GM12878 (cell line): ENCODE measurements at regions not wholly inside any gene's neighbourhood (a gene's known extent, or its start where the extent isn't known, plus 50 kb on each side); places are given as distances from the start of the nearest gene placed in this dataset.

Source experiments
- ATAC-seq: fragments of 200-7000 bp; cut with Tn5 transposase; 3 replicates; pipeline ENCODE4 v1.9.1; 2020; ENCODE audit warnings: mild to moderate bottlenecking, moderate library complexity
- BruUV-seq: library from RNA; stranded (reverse); fragments of 400-500 nt; replicated peaks from 2 replicates; lab custom pipeline; 2021; lab: Mats Ljungman, UMichigan
- CTCF ChIA-PET: fragments of 300-600 bp; sonication (Branson Sonifier 250); formaldehyde crosslinking; extraction: SDS; loops from one replicate; lab custom pipeline; 2021; ENCODE audit warnings: inconsistent platforms; lab: Yijun Ruan, JAX
- POLR2A ChIA-PET: fragments of 350-600 bp; formaldehyde crosslinking; extraction: SDS; loops from one replicate; lab custom pipeline; 2021; ENCODE audit warnings: inconsistent platforms; lab: Charles Lee
- RAD21 ChIA-PET: fragments of 300-600 bp; sonication (Branson Sonifier 250); formaldehyde crosslinking; loops from one replicate; lab custom pipeline; 2023; ENCODE audit warnings: antibody characterized with exemption; ENCODE audit not compliant: unreplicated experiment; lab: Charles Lee
- SMC1A ChIA-PET: fragments of 300-600 bp; sonication (Branson Sonifier 250); formaldehyde crosslinking; loops from one replicate; lab custom pipeline; 2023; ENCODE audit not compliant: unreplicated experiment, uncharacterized antibody; lab: Charles Lee
- DNase-seq: peaks from one replicate; pipeline ENCODE4 v3.0.0-alpha.2; 2011; ENCODE audit warnings: low read depth, low spot score
- FAIRE-seq: peaks from 3 replicates; lab custom pipeline; 2011; peaks lifted over from hg19 to GRCh38; lab: Jason Lieb, UNC
- H2AFZ ChIP-seq: 2 replicates; pipeline ENCODE4 v1.6.0; 2011; ENCODE audit warnings: low read depth, low read length, control low read depth; ENCODE audit not compliant: control insufficient read depth
- H3K27ac ChIP-seq: 2 replicates; pipeline ENCODE4 v1.5.1; 2011; ENCODE audit warnings: control low read depth; ENCODE audit not compliant: control insufficient read depth, insufficient read depth
- H3K27me3 ChIP-seq, 2 experiments: replicated peaks in 1 of 2; 2 replicates each; pipeline versions ENCODE4 v1.6.0 to v1.6.1; 2011; ENCODE audit warnings: low read length in 1 of 2; ENCODE audit not compliant: control insufficient read depth in 2 of 2, insufficient read depth in 2 of 2
- H3K36me3 ChIP-seq, 2 experiments: 2 replicates each; pipeline ENCODE4 v1.5.1; 2011; ENCODE audit warnings: low read length in 1 of 2; ENCODE audit not compliant: control insufficient read depth in 2 of 2, insufficient read depth in 2 of 2
- H3K4me1 ChIP-seq: 2 replicates; pipeline ENCODE4 v1.6.1; 2011; ENCODE audit warnings: mild to moderate bottlenecking, low read length, moderate library complexity, mixed read lengths; ENCODE audit not compliant: control insufficient read depth, insufficient read depth
- H3K4me2 ChIP-seq: 2 replicates; pipeline ENCODE4 v1.6.0; 2011; ENCODE audit warnings: control low read depth; ENCODE audit not compliant: control insufficient read depth, insufficient read depth
- H3K4me3 ChIP-seq: fragments of 200-600 bp; sonication (generic); 2 replicates; pipeline ENCODE4 v1.5.1; 2016
- H3K79me2 ChIP-seq: 2 replicates; pipeline ENCODE4 v1.6.0; 2011; ENCODE audit warnings: low read length; ENCODE audit not compliant: control insufficient read depth, insufficient read depth
- H3K9ac ChIP-seq: 2 replicates; pipeline ENCODE4 v1.8.0; 2011; ENCODE audit warnings: low read length, control low read depth, mixed read lengths; ENCODE audit not compliant: control insufficient read depth, insufficient read depth
- H3K9me3 ChIP-seq: replicated peaks from 3 replicates; pipeline ENCODE4 v1.5.1; 2011; ENCODE audit warnings: mild to moderate bottlenecking, low read length; ENCODE audit not compliant: control insufficient read depth, insufficient read depth
- H4K20me1 ChIP-seq: 2 replicates; pipeline ENCODE4 v1.6.0; 2011; ENCODE audit not compliant: control insufficient read depth, insufficient read depth
- MYB ChIP-seq: fragments of 150-350 bp; IDR thresholded peaks from 2 replicates; pipeline ENCODE4 v1.6.1; 2014; ENCODE audit warnings: mild to moderate bottlenecking, low read depth, low read length, borderline replicate concordance
- RAD21 ChIP-seq: IDR thresholded peaks from 2 replicates; pipeline ENCODE4 v1.6.1; 2011; ENCODE audit warnings: mild to moderate bottlenecking, low read depth, low read length, moderate library complexity; ENCODE audit not compliant: insufficient read depth
- RB1 ChIP-seq: fragments of 450-650 bp; formaldehyde crosslinking; IDR thresholded peaks from 2 replicates; pipeline ENCODE4 v1.6.1; 2017; ENCODE audit warnings: mild to moderate bottlenecking, borderline replicate concordance
- SIN3A ChIP-seq: IDR thresholded peaks from 2 replicates; pipeline ENCODE4 v1.6.1; 2012; ENCODE audit warnings: low read depth, low read length, improper control_type of control experiment
- SMC3 ChIP-seq: IDR thresholded peaks from 2 replicates; pipeline ENCODE4 v1.6.1; 2011; ENCODE audit warnings: low read length, improper control_type of control experiment, borderline replicate concordance
- STAT3 ChIP-seq: IDR thresholded peaks from 2 replicates; pipeline ENCODE4 v1.6.1; 2011; ENCODE audit warnings: low read depth, low read length, improper control_type of control experiment
- TCF3 ChIP-seq: IDR thresholded peaks from 2 replicates; pipeline ENCODE4 v1.6.1; 2012; ENCODE audit warnings: low read depth, mild to moderate bottlenecking, low read length, borderline replicate concordance; ENCODE audit not compliant: insufficient read depth
- YY1 ChIP-seq: IDR thresholded peaks from 2 replicates; pipeline ENCODE4 v1.6.1; 2011; ENCODE audit warnings: low read depth, mild to moderate bottlenecking, low read length
- WGBS: methylation state at CpG from one replicate; pipeline ENCODE4 v1.1.6; 2016; ENCODE audit warnings: low lambda C conversion rate; ENCODE audit not compliant: insufficient replicate concordance, insufficient coverage; ENCODE audit errors: missing lambda C conversion rate; 5-methylcytosine and 5-hydroxymethylcytosine counted together
- in situ Hi-C: fragments of 300-500 bp; cut with MboI; formaldehyde crosslinking; loops from 9 replicates; pipeline ENCODE4 v1.14.3; 2018; ENCODE audit warnings: mixed read lengths
- intact Hi-C: fragments of 100-400 bp; cut with micrococcal nuclease; formaldehyde crosslinking; loops from one replicate; pipeline ENCODE4 v1.14.2; 2022; ENCODE audit not compliant: unreplicated experiment
- TF ChIP-seq, protein P1 (sequence below): fragments of 150-350 bp; IDR thresholded peaks from 2 replicates; pipeline ENCODE4 v1.6.1; 2016; ENCODE audit warnings: low read depth, low read length

DNA sequence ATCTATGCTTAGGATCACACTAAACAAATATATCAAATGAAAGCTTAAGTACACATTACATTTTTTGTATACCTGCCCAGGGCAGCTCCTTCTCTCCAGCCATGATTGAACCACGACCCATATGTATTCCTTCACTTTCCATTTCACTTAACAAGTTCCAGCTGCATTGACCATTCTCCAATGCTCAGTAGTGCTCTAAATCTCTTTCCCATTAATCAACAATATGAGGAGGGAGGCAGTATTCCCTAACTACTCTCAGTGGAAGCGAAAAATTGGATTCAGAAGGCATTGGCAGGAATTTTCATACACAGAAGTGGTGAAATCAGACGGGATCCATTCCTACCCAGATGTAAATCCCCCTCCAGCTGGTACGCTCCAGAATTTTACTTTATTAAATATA is 372.0 kb upstream of the LUZP2 start:
- FAIRE-seq (no peak), DNase-seq (no peak), ATAC-seq (no peak)
- Histone ChIP-seq H3K4me2 (no peak overlapping the region), H3K4me1 (no peaks in the 10 kb centered on the region), H3K4me3 (no peak overlapping the region), H3K27me3 (no peaks in the 10 kb centered on the region), H3K27ac (no peak overlapping the region), H3K9ac (no peak overlapping the region), H3K9me3 (no peaks in the 10 kb centered on the region), H2AFZ (no peak overlapping the region), H3K79me2 (no peaks in the 10 kb centered on the region), H4K20me1 (no peaks in the 10 kb centered on the region), H3K36me3 (no peaks in the 10 kb centered on the region)
- in situ Hi-C loops (no loop called here), intact Hi-C loops (no loop called here)
- no TSS peak for BruUV-seq
- ChIA-PET RAD21 (no interaction called here), POLR2A (no interaction called here), SMC1A (interaction anchor here (0.6 kb wide), 1 partner anchor 1011 kb away, joined by 3 read pairs; no protein-coding TSS in a partner anchor), CTCF (no interaction called here)
- no peak for TF ChIP-seq RB1
- no peak for TF ChIP-seq STAT3
- TF ChIP-seq RAD21: no peak
- no peak for TF ChIP-seq MYB
- no peak for TF ChIP-seq YY1
- no peak for TF ChIP-seq TCF3
- TF ChIP-seq SMC3: no peak
- TF ChIP-seq, protein P1, sequence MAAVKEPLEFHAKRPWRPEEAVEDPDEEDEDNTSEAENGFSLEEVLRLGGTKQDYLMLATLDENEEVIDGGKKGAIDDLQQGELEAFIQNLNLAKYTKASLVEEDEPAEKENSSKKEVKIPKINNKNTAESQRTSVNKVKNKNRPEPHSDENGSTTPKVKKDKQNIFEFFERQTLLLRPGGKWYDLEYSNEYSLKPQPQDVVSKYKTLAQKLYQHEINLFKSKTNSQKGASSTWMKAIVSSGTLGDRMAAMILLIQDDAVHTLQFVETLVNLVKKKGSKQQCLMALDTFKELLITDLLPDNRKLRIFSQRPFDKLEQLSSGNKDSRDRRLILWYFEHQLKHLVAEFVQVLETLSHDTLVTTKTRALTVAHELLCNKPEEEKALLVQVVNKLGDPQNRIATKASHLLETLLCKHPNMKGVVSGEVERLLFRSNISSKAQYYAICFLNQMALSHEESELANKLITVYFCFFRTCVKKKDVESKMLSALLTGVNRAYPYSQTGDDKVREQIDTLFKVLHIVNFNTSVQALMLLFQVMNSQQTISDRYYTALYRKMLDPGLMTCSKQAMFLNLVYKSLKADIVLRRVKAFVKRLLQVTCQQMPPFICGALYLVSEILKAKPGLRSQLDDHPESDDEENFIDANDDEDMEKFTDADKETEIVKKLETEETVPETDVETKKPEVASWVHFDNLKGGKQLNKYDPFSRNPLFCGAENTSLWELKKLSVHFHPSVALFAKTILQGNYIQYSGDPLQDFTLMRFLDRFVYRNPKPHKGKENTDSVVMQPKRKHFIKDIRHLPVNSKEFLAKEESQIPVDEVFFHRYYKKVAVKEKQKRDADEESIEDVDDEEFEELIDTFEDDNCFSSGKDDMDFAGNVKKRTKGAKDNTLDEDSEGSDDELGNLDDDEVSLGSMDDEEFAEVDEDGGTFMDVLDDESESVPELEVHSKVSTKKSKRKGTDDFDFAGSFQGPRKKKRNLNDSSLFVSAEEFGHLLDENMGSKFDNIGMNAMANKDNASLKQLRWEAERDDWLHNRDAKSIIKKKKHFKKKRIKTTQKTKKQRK: no peak
- TF ChIP-seq SIN3A: no peak
- 0% methylated on average over 4 of the region's 4 CpGs for whole genome bisulfite sequencing
